AG10803 (cell line): ENCODE measurements at regions not wholly inside any gene's neighbourhood (a gene's known extent, or its start where the extent isn't known, plus 50 kb on each side); places are given as distances from the start of the nearest gene placed in this dataset.
A peak's percentile ranks its signal among the peaks of the same experiment; 100 is the strongest.

ENCODE experiments used
- DNase-seq: peaks from one replicate; pipeline ENCODE4 v3.0.0; 2010; ENCODE audit warnings: low read depth
- H3K4me3 ChIP-seq: 2 replicates; pipeline ENCODE4 v1.5.1; 2011; ENCODE audit warnings: mild to moderate bottlenecking, low read length, control low read depth
- TF ChIP-seq, protein P1 (sequence below): conservative IDR thresholded peaks from 2 replicates; pipeline ENCODE4 v1.5.1; 2011; ENCODE audit warnings: mild to moderate bottlenecking, low read length, control low read depth, inconsistent platforms

DNA sequence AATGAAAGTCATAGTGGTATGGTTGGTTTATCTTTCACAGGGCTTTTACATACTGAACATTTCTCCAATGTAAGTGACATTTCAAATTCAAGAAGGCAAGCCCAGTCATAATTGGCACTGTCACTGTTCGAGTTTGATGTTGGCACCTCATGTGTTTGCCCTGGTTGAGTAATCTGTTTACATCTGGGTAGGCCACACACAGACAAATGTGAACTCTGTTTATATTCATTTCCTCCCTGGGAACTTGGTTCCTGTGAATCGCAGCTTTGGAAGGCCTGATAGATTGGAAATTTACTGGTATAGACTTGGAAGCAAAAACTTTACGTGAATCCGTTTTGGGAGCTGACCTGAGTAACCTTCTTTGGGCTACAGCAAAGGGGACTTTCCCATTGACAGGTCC lies 395.2 kb upstream of the AZI2 start:
- no peak for DNase-seq
- H3K4me3 ChIP-seq, result no peak overlapping the region
- TF ChIP-seq, protein P1, sequence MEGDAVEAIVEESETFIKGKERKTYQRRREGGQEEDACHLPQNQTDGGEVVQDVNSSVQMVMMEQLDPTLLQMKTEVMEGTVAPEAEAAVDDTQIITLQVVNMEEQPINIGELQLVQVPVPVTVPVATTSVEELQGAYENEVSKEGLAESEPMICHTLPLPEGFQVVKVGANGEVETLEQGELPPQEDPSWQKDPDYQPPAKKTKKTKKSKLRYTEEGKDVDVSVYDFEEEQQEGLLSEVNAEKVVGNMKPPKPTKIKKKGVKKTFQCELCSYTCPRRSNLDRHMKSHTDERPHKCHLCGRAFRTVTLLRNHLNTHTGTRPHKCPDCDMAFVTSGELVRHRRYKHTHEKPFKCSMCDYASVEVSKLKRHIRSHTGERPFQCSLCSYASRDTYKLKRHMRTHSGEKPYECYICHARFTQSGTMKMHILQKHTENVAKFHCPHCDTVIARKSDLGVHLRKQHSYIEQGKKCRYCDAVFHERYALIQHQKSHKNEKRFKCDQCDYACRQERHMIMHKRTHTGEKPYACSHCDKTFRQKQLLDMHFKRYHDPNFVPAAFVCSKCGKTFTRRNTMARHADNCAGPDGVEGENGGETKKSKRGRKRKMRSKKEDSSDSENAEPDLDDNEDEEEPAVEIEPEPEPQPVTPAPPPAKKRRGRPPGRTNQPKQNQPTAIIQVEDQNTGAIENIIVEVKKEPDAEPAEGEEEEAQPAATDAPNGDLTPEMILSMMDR, result no peak

DNA sequence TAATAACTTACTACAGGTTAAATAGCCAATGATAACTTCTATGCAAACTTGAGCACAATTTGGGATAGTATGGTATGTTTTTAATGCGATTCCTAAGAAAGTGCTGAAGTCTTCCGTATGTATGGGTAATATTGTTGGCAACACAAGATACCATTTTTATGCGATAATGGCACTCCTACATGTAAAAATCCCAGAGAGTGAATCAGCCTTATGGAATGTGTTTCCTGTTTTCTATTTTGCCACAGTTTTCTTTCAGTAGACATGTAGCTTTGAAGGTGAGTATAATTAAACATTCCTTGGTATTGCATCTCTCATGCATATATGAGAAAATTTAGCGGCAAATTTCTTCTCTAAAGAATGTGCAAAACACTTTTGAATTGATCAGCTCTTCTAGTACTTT lies 396.8 kb upstream of the AZI2 start:
- TF ChIP-seq, protein P1, result no peak
- H3K4me3 ChIP-seq, result no peak overlapping the region
- peak; percentile 14 for DNase-seq

DNA sequence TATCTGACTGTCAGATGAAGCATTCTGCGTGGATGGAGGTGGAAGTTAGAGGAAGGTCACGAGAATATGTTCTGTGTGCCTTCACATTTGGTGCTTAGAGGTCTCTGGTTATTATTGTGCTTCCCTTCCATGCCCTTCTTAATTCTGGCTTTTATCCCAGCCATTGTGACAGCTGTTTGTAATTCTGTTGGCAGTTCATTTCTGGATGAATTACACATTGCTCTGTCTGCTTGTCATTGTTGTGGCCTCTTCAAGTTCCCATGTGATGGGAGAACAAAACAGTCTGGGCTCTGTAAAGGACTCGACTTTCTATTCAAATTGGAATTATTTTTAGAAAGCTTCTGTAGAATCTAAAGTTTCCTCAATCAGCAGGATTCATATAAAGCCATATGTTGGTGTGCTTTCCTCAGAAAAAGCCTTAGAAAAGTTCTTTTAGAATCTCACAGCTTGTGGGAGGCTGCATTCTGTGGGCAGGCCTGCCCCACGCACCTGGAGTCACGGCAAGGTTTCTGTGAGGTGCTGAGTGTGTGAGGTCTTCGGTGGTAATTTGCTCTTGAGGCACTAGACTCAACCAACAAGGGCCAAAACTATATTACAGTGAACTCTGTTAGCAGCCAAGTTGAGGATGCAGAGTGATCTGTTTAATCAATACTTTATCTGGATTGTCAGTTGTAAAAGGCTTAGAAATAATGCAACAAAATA lies 397.4 kb upstream of the AZI2 start:
- DNase-seq, result peak; percentile 22

DNA sequence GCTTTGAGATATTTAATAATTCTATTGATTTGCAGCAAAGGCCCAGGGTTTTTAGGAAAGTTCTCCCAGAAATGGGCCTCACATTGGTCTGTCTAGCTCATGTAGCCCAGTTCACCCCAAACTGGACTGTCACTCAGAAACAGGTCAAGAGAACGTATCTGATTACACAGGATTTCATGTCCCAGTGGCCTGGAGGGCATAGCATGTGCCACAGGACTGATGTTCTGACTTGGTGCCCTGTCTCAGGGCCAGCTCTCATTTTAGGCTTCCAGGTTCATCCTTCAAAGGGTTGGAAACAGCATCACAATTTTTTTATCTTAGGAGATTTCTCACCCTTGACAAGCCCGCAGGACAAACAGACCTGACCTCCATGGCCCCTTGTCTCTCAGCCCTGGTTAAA lies 398.4 kb upstream of the AZI2 start:
- TF ChIP-seq, protein P1, result no peak
- no peak for DNase-seq
- H3K4me3 ChIP-seq, result no peak overlapping the region

More for the DNA sequence above, 397.4 kb upstream of the AZI2 start:
- H3K4me3 ChIP-seq, result no peak overlapping the region
- TF ChIP-seq, protein P1, result no peak

DNA sequence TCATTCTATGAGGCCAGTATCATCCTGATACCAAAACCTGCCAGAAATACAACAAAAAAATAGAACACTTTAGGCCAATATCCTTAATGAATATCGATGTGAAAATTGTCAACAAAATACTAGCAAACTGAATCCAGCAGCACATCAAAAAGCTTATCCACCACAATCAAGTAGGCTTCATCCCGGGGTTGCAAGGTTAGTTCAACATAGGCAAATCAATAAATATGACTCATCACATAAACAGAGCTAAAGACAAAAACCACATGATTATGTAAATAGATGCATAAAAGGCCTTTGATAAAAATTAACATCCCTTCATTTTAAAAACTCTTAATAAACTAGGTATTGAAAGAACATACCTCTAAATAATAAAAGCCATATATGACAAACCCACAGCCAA lies 403.2 kb upstream of the AZI2 start:
- no peak for DNase-seq
- TF ChIP-seq, protein P1, result no peak

DNA sequence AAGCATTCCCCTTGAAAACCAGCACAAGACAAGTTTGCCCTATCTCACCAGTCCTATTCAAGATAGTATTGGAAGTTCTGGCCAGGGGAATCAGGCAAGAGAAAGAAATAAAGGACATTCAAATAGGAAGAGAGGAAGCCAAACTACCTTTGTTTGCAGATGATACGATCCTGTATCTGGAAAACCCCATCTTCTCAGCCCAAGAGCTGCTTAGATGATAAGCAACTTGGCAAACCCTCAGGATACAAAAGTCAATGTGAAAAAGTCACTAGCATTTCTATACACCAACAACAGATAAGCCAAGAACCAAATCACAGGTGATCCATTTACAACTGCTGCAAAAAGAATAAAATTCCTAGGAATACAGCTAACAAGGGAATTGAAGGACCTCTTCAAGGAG lies 403.7 kb upstream of the AZI2 start:
- H3K4me3 ChIP-seq, result no peak overlapping the region
- no peak for DNase-seq
- TF ChIP-seq, protein P1, result no peak

More for the DNA sequence above, 403.2 kb upstream of the AZI2 start:
- H3K4me3 ChIP-seq, result no peak overlapping the region

DNA sequence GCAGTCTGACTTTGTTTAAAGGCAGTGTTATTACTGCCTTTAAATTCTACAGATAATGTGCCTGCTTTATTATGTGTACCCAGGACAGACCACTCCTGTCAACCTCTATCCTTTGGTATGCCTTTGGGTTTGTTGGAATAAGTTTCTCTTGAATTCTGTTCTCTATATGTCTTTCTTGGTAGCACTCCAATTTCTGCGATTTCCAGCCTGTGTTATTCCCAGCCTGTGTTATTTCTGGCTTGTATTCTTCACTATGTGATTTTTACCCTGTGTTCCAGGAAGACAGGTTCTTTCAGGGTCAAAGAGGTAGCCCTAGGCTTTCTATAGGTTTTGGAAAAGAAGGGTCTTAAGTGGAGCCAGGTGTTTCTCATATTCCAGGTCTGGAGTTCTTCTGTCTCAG lies 407.4 kb upstream of the AZI2 start:
- DNase-seq, result no peak
- no peak overlapping the region for H3K4me3 ChIP-seq
- TF ChIP-seq, protein P1, result no peak
